Activated T-helper 1 cell treated with anti-CD3 and anti-CD28 coated beads, Interleukin-12 subunit alpha, Interleukin-12 subunit beta, Interleukin-2, Interleukin-4 antibody, amounts not matched to agents 30 ng/mL and 10 ng/mL and 1 ng/mL, durations not matched to agents 14 hours and 24 hours and 36 hours (primary cell): ENCODE measurements at regions not wholly inside any gene's neighbourhood (a gene's known extent, or its start where the extent isn't known, plus 50 kb on each side); places are given as distances from the start of the nearest gene placed in this dataset.

Experiments used
- DNase-seq: peaks from one replicate; pipeline ENCODE4 v3.0.0; 2021; ENCODE audit warnings: low spot score
- H3K27ac Mint-ChIP-seq: one replicate; pipeline ENCODE4 v1.8.0; 2021; ENCODE audit warnings: mild to moderate bottlenecking, mixed read lengths
- H3K27me3 Mint-ChIP-seq: one replicate; pipeline ENCODE4 v1.8.0; 2022; ENCODE audit warnings: mild to moderate bottlenecking, moderate library complexity, mixed read lengths; ENCODE audit not compliant: insufficient read depth
- H3K36me3 Mint-ChIP-seq: one replicate; pipeline ENCODE4 v1.8.0; 2021; ENCODE audit warnings: low read depth, mixed read lengths
- H3K4me1 Mint-ChIP-seq: one replicate; pipeline ENCODE4 v1.8.0; 2021; ENCODE audit warnings: low read depth, mixed read lengths
- H3K4me3 Mint-ChIP-seq: one replicate; pipeline ENCODE4 v1.8.0; 2021; ENCODE audit warnings: mild to moderate bottlenecking, moderate library complexity, mixed read lengths
- H3K9me3 Mint-ChIP-seq: one replicate; pipeline ENCODE4 v1.8.0; 2021; ENCODE audit warnings: mixed read lengths
- intact Hi-C: fragments of 100-400 bp; cut with micrococcal nuclease; formaldehyde crosslinking; loops from one replicate; pipeline ENCODE4 v1.15.1; 2024

- no peaks in the 10 kb centered on the region for H3K27me3 Mint-ChIP-seq
- H3K9me3 Mint-ChIP-seq = no peaks in the 10 kb centered on the region
- no peak for DNase-seq
- no peaks in the 10 kb centered on the region for H3K36me3 Mint-ChIP-seq
- no peaks in the 10 kb centered on the region for H3K4me1 Mint-ChIP-seq
- H3K27ac Mint-ChIP-seq = no peak overlapping the region
- H3K4me3 Mint-ChIP-seq = no peak overlapping the region
- intact Hi-C loops = no loop called here
Measured at GRCh38 chr17:77755410-77755963, 203.0 kb upstream of the TNRC6C start.

- Mint-ChIP-seq H3K36me3 (no peaks in the 10 kb centered on the region), H3K27me3 (peaks cover 2% of the 10 kb centered on the region), H3K27ac (no peak overlapping the region), H3K4me3 (no peak overlapping the region), H3K4me1 (no peaks in the 10 kb centered on the region), H3K9me3 (no peaks in the 10 kb centered on the region)
- intact Hi-C loops = no loop called here
- DNase-seq = no peak
Measured at GRCh38 chr17:77756028-77756427, 202.5 kb upstream of the TNRC6C start.

GRCh38 chr17:77756846-77757560, 201.5 kb upstream of the TNRC6C start:
- Mint-ChIP-seq H3K27ac (no peak overlapping the region), H3K36me3 (no peaks in the 10 kb centered on the region), H3K27me3 (peaks cover 2% of the 10 kb centered on the region), H3K9me3 (no peaks in the 10 kb centered on the region), H3K4me3 (no peak overlapping the region), H3K4me1 (no peaks in the 10 kb centered on the region)
- intact Hi-C loops = no loop called here
- no peak for DNase-seq

- intact Hi-C loops = no loop called here
- no peaks in the 10 kb centered on the region for H3K4me1 Mint-ChIP-seq
- DNase-seq = no peak
- no peaks in the 10 kb centered on the region for H3K9me3 Mint-ChIP-seq
- no peak overlapping the region for H3K27ac Mint-ChIP-seq
- H3K36me3 Mint-ChIP-seq = no peaks in the 10 kb centered on the region
- peaks cover 2% of the 10 kb centered on the region for H3K27me3 Mint-ChIP-seq
- H3K4me3 Mint-ChIP-seq = no peak overlapping the region
Measured at GRCh38 chr17:77757561-77757898, 201.0 kb upstream of the TNRC6C start.

GRCh38 chr17:77763023-77763422, 195.5 kb upstream of the TNRC6C start:
- Mint-ChIP-seq H3K4me1 (no peaks in the 10 kb centered on the region), H3K9me3 (no peaks in the 10 kb centered on the region)

GRCh38 chr17:77763575-77763974, 194.9 kb upstream of the TNRC6C start:
- Mint-ChIP-seq H3K4me1 (no peaks in the 10 kb centered on the region), H3K9me3 (no peaks in the 10 kb centered on the region), H3K27ac (no peak overlapping the region), H3K4me3 (no peak overlapping the region), H3K36me3 (no peaks in the 10 kb centered on the region), H3K27me3 (peaks cover 12% of the 10 kb centered on the region)
- intact Hi-C loops = no loop called here
- DNase-seq = no peak

More at GRCh38 chr17:77763023-77763422, 195.5 kb upstream of the TNRC6C start:
- intact Hi-C loops = no loop called here
- Mint-ChIP-seq H3K4me3 (no peak overlapping the region), H3K27ac (no peak overlapping the region), H3K36me3 (no peaks in the 10 kb centered on the region), H3K27me3 (peaks cover 11% of the 10 kb centered on the region)
- DNase-seq = no peak

- H3K36me3 Mint-ChIP-seq = no peaks in the 10 kb centered on the region
- H3K9me3 Mint-ChIP-seq = no peaks in the 10 kb centered on the region
- no peak overlapping the region for H3K4me3 Mint-ChIP-seq
- H3K27me3 Mint-ChIP-seq = peaks cover 17% of the 10 kb centered on the region
- H3K27ac Mint-ChIP-seq = no peak overlapping the region
- DNase-seq = no peak
- H3K4me1 Mint-ChIP-seq = no peaks in the 10 kb centered on the region
- intact Hi-C loops = no loop called here
Measured at GRCh38 chr17:77765292-77765691, 193.2 kb upstream of the TNRC6C start.

- no peaks in the 10 kb centered on the region for H3K4me1 Mint-ChIP-seq
- DNase-seq = no peak
- no peaks in the 10 kb centered on the region for H3K36me3 Mint-ChIP-seq
- H3K4me3 Mint-ChIP-seq = no peak overlapping the region
- H3K9me3 Mint-ChIP-seq = no peaks in the 10 kb centered on the region
- H3K27me3 Mint-ChIP-seq = peaks cover 19% of the 10 kb centered on the region
- intact Hi-C loops = no loop called here
- no peak overlapping the region for H3K27ac Mint-ChIP-seq
Measured at GRCh38 chr17:77767148-77767547, 191.4 kb upstream of the TNRC6C start.

GRCh38 chr17:77768248-77768852, 190.2 kb upstream of the TNRC6C start:
- Mint-ChIP-seq H3K9me3 (no peaks in the 10 kb centered on the region), H3K4me1 (no peaks in the 10 kb centered on the region), H3K27ac (no peak overlapping the region), H3K27me3 (peaks cover 30% of the 10 kb centered on the region), H3K36me3 (no peaks in the 10 kb centered on the region), H3K4me3 (no peak overlapping the region)
- intact Hi-C loops = no loop called here
- no peak for DNase-seq

GRCh38 chr17:77769215-77769614, 189.3 kb upstream of the TNRC6C start:
- Mint-ChIP-seq H3K9me3 (no peaks in the 10 kb centered on the region), H3K4me3 (no peak overlapping the region), H3K36me3 (no peaks in the 10 kb centered on the region), H3K27ac (no peak overlapping the region), H3K4me1 (no peaks in the 10 kb centered on the region), H3K27me3 (peaks cover 29% of the 10 kb centered on the region)
- DNase-seq = no peak
- intact Hi-C loops = no loop called here

GRCh38 chr17:77769762-77770161, 188.7 kb upstream of the TNRC6C start:
- Mint-ChIP-seq H3K9me3 (no peaks in the 10 kb centered on the region), H3K4me1 (no peaks in the 10 kb centered on the region), H3K36me3 (no peaks in the 10 kb centered on the region), H3K4me3 (no peak overlapping the region), H3K27ac (no peak overlapping the region), H3K27me3 (peaks cover 30% of the 10 kb centered on the region)
- no peak for DNase-seq
- intact Hi-C loops = loop anchor here (10.0 kb wide), 1 partner anchor 225 kb away; no protein-coding TSS in a partner anchor

- no peak overlapping the region for H3K4me3 Mint-ChIP-seq
- intact Hi-C loops = loop anchor here (10.0 kb wide), 1 partner anchor 226 kb away; no protein-coding TSS in a partner anchor
- H3K27ac Mint-ChIP-seq = no peak overlapping the region
- H3K4me1 Mint-ChIP-seq = no peaks in the 10 kb centered on the region
- peaks cover 33% of the 10 kb centered on the region for H3K27me3 Mint-ChIP-seq
- H3K9me3 Mint-ChIP-seq = no peaks in the 10 kb centered on the region
- H3K36me3 Mint-ChIP-seq = no peaks in the 10 kb centered on the region
- no peak for DNase-seq
Measured at GRCh38 chr17:77770331-77771105, 188.0 kb upstream of the TNRC6C start.

- no peak overlapping the region for H3K4me3 Mint-ChIP-seq
- peaks cover 33% of the 10 kb centered on the region for H3K27me3 Mint-ChIP-seq
- H3K27ac Mint-ChIP-seq = no peak overlapping the region
- no peaks in the 10 kb centered on the region for H3K36me3 Mint-ChIP-seq
- H3K4me1 Mint-ChIP-seq = no peaks in the 10 kb centered on the region
- DNase-seq = no peak
- intact Hi-C loops = loop anchor here (10.0 kb wide), 1 partner anchor 226 kb away; no protein-coding TSS in a partner anchor
- H3K9me3 Mint-ChIP-seq = no peaks in the 10 kb centered on the region
Measured at GRCh38 chr17:77771145-77771544, 187.4 kb upstream of the TNRC6C start.
